HepG2 (cell line): ENCODE measurements at regions not wholly inside any gene's neighbourhood (a gene's known extent, or its start where the extent isn't known, plus 50 kb on each side); places are given as distances from the start of the nearest gene placed in this dataset.

Experiments
- CBX5 ChIP-seq: sonication (generic); formaldehyde crosslinking; IDR thresholded peaks from 2 replicates; pipeline ENCODE4 v1.4.0; 2020; ENCODE audit warnings: missing genetic modification reagents, borderline replicate concordance
- GLI4 ChIP-seq: sonication (generic); formaldehyde crosslinking; IDR thresholded peaks from 2 replicates; pipeline ENCODE4 v1.5.1; 2020; ENCODE audit warnings: missing genetic modification reagents, mild to moderate bottlenecking, moderate library complexity, borderline replicate concordance
- MAF1 ChIP-seq: sonication (generic); formaldehyde crosslinking; IDR thresholded peaks from 2 replicates; pipeline ENCODE4 v1.5.0; 2020; ENCODE audit warnings: missing genetic modification reagents, borderline replicate concordance
- MEIS1 ChIP-seq: sonication (generic); formaldehyde crosslinking; IDR thresholded peaks from 2 replicates; pipeline ENCODE4 v1.9.0; 2021; ENCODE audit warnings: mild to moderate bottlenecking, missing genetic modification reagents, moderate library complexity, borderline replicate concordance
- PITX1 ChIP-seq: sonication (generic); formaldehyde crosslinking; IDR thresholded peaks from 2 replicates; pipeline ENCODE4 v1.5.1; 2020; ENCODE audit warnings: mild to moderate bottlenecking, missing genetic modification reagents
- SCMH1 ChIP-seq: sonication (generic); formaldehyde crosslinking; IDR thresholded peaks from 2 replicates; pipeline ENCODE4 v1.9.0; 2021; ENCODE audit warnings: missing genetic modification reagents, mild to moderate bottlenecking, borderline replicate concordance
- ZBTB34 ChIP-seq: sonication (generic); formaldehyde crosslinking; IDR thresholded peaks from 2 replicates; pipeline ENCODE4 v1.8.0; 2022; ENCODE audit warnings: mild to moderate bottlenecking, missing genetic modification reagents
- ZNF12 ChIP-seq: sonication (generic); formaldehyde crosslinking; IDR thresholded peaks from 2 replicates; pipeline ENCODE4 v1.5.0; 2020; ENCODE audit warnings: missing genetic modification reagents
- ZNF121 ChIP-seq: sonication (generic); formaldehyde crosslinking; IDR thresholded peaks from 2 replicates; pipeline ENCODE4 v1.5.0; 2020; ENCODE audit warnings: mild to moderate bottlenecking, missing genetic modification reagents
- TF ChIP-seq, protein P1 (sequence below): sonication (generic); formaldehyde crosslinking; conservative IDR thresholded peaks from 2 replicates; pipeline ENCODE4 v1.5.0; 2020; ENCODE audit warnings: missing genetic modification reagents
- TF ChIP-seq, protein P2 (sequence below): sonication (generic); formaldehyde crosslinking; IDR thresholded peaks from 2 replicates; pipeline ENCODE4 v1.4.0; 2020; ENCODE audit warnings: mild to moderate bottlenecking, missing genetic modification reagents

GRCh38 chr2:106339132-106339531, 129.1 kb downstream of the RGPD3 start (continued):
- TF ChIP-seq PITX1 (CRISPR knock-in tag) (no peak), MAF1 (CRISPR knock-in tag) (no peak), GLI4 (CRISPR knock-in tag) (no peak), CBX5 (no peak), MEIS1 (CRISPR knock-in tag) (no peak), ZBTB34 (CRISPR knock-in tag) (no peak), SCMH1 (no peak), ZNF121 (no peak), ZNF12 (CRISPR knock-in tag) (no peak)
- TF ChIP-seq, protein P1, sequence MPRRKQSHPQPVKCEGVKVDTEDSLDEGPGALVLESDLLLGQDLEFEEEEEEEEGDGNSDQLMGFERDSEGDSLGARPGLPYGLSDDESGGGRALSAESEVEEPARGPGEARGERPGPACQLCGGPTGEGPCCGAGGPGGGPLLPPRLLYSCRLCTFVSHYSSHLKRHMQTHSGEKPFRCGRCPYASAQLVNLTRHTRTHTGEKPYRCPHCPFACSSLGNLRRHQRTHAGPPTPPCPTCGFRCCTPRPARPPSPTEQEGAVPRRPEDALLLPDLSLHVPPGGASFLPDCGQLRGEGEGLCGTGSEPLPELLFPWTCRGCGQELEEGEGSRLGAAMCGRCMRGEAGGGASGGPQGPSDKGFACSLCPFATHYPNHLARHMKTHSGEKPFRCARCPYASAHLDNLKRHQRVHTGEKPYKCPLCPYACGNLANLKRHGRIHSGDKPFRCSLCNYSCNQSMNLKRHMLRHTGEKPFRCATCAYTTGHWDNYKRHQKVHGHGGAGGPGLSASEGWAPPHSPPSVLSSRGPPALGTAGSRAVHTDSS (CRISPR knock-in tag) = no peak
- TF ChIP-seq, protein P2, sequence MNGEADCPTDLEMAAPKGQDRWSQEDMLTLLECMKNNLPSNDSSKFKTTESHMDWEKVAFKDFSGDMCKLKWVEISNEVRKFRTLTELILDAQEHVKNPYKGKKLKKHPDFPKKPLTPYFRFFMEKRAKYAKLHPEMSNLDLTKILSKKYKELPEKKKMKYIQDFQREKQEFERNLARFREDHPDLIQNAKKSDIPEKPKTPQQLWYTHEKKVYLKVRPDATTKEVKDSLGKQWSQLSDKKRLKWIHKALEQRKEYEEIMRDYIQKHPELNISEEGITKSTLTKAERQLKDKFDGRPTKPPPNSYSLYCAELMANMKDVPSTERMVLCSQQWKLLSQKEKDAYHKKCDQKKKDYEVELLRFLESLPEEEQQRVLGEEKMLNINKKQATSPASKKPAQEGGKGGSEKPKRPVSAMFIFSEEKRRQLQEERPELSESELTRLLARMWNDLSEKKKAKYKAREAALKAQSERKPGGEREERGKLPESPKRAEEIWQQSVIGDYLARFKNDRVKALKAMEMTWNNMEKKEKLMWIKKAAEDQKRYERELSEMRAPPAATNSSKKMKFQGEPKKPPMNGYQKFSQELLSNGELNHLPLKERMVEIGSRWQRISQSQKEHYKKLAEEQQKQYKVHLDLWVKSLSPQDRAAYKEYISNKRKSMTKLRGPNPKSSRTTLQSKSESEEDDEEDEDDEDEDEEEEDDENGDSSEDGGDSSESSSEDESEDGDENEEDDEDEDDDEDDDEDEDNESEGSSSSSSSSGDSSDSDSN (CRISPR knock-in tag) = no peak
